ENCODE measurements at regions not wholly inside any gene's neighbourhood (a gene's known extent, or its start where the extent isn't known, plus 50 kb on each side); places are given as distances from the start of the nearest gene placed in this dataset.

DNA sequence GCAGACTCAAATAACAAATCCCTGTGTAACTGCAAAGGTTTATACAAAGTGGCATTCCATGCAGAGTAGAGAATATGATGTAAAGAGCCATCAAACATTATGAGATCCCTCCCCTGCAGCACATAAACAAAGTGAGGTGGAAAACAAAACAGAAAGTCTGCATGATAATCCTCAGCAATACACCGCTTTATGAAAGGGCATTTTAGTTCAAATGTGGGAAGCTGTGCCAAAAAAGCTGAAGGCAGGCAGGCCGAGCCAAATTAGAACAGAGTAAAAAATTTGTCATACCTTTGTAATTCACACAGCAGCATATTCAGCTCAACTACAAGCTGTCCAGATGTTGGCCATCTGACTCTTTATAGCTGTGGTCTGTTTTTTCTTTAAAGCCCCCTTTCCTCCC is 113.5 kb downstream of the LHX9 start:
- Histone ChIP-seq H3K9me3 (replicated peaks; ENCODE audit: control insufficient read depth, low read depth, low read length) (no peaks in the 10 kb centered on the region), H3K4me1 (ENCODE audit: control insufficient read depth, insufficient read depth, low read length) (no peaks in the 10 kb centered on the region), H3K4me3 (ENCODE audit: low read length) (no peak overlapping the region), H3K27ac (ENCODE audit: low read length) (no peak overlapping the region), H3K27me3 (ENCODE audit: control insufficient read depth, insufficient read depth, low read length) (no peaks in the 10 kb centered on the region), H3K36me3 (ENCODE audit: control insufficient read depth, insufficient read depth, low read length) (no peaks in the 10 kb centered on the region)
- peak; percentile 15 for DNase-seq
- WGBS (ENCODE audit: insufficient coverage), result 83% methylated on average over 1 of the region's 2 CpGs

DNA sequence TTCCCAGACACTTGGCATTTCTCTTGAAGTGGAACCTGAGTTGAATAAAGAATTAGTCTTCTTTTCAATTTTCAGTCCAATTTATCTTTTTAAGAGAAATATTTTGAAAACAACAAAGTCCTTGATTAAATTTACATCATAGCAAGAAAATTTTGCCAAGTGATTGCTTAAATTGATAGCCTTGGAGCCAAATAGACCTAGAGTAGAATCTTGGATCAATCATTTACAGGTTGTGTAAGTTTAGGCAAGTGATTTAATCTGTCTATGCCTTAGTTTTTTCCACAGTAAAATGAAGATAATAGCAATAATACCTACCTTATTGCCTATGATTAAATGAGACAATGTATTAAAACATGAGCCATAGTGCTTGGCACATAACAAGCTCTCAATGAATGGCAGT is 113.9 kb downstream of the LHX9 start:
- no peaks in the 10 kb centered on the region for H3K27me3 ChIP-seq (ENCODE audit: control insufficient read depth, insufficient read depth, low read length)
- no peaks in the 10 kb centered on the region for H3K4me1 ChIP-seq (ENCODE audit: control insufficient read depth, insufficient read depth, low read length)
- H3K9me3 ChIP-seq (replicated peaks; ENCODE audit: control insufficient read depth, low read depth, low read length), result no peaks in the 10 kb centered on the region
- H3K4me3 ChIP-seq (ENCODE audit: low read length), result no peak overlapping the region
- no peak overlapping the region for H3K27ac ChIP-seq (ENCODE audit: low read length)
- no peaks in the 10 kb centered on the region for H3K36me3 ChIP-seq (ENCODE audit: control insufficient read depth, insufficient read depth, low read length)
- DNase-seq, result no peak

DNA sequence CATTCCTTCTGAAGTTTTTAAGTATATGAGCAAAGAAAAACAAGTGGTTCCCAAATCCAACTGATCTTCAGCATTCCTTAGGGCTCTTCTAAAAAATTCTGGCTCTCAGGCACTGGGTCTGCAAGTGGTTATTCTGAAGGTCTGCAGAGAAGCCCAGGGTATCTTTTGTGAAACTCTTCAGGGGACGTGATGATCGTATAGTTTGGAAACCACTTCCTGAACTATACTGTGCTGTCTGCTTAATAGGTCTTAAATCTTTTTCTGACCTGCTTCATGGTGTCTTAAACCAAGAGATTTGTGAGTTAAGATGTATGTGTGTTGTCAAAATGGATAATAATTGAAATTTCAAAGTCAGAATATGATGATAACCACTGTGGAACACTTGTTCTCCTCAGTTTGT is 115.5 kb downstream of the LHX9 start:
- H3K27ac ChIP-seq (ENCODE audit: low read length), result no peak overlapping the region
- no peaks in the 10 kb centered on the region for H3K27me3 ChIP-seq (ENCODE audit: control insufficient read depth, insufficient read depth, low read length)
- no peak for DNase-seq
- H3K4me3 ChIP-seq (ENCODE audit: low read length), result no peak overlapping the region
- no peaks in the 10 kb centered on the region for H3K4me1 ChIP-seq (ENCODE audit: control insufficient read depth, insufficient read depth, low read length)
- no CpG with 5 or more reads among the region's 2 CpGs for WGBS (ENCODE audit: insufficient coverage)
- no peaks in the 10 kb centered on the region for H3K36me3 ChIP-seq (ENCODE audit: control insufficient read depth, insufficient read depth, low read length)
- no peaks in the 10 kb centered on the region for H3K9me3 ChIP-seq (replicated peaks; ENCODE audit: control insufficient read depth, low read depth, low read length)

DNA sequence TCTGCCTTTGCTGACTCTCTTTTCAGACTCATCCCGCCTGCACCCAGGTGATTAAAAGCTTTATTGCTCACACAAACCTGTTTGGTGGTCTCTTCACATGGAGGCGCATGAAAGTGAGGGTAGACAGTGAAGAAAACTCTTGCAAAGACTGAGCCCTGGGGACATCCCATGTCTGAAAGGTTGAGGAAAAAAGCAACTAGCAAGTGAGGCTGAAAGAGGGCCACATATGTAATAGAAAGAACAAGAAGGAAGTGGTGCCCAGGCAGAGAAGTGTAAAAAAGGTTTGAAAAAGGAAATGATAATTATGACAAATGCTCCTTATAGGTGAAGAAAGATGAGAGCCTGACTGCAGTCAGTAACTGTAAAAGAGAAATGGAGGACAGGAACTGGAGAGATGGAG is 115.9 kb upstream of the NEK7 start:
- WGBS (ENCODE audit: insufficient coverage), result 92% methylated on average over 1 of the region's 2 CpGs
- Histone ChIP-seq H3K9me3 (replicated peaks; ENCODE audit: control insufficient read depth, low read depth, low read length) (no peaks in the 10 kb centered on the region), H3K4me3 (ENCODE audit: low read length) (no peak overlapping the region), H3K27ac (ENCODE audit: low read length) (no peak overlapping the region), H3K4me1 (ENCODE audit: control insufficient read depth, insufficient read depth, low read length) (no peaks in the 10 kb centered on the region), H3K36me3 (ENCODE audit: control insufficient read depth, insufficient read depth, low read length) (no peaks in the 10 kb centered on the region), H3K27me3 (ENCODE audit: control insufficient read depth, insufficient read depth, low read length) (no peaks in the 10 kb centered on the region)
- no peak for DNase-seq

DNA sequence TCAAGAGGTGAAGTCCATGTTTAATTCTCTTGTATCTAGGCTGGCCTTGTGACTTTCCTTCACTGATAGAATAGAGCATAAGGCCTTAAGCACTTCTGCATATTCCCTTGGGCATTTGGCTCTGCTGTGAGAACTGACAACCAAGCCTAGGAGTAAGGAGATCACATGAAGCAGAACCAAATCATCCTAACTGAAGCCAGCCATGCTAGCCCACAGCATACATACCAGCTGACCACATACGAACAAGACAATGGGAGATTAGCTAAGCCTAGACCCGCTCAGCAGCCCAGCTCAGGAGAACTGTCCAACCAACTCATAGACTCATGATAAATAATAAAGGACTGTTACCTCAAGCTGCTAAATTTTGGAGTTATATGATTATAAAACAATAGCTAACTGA is 114.6 kb upstream of the NEK7 start:
- Histone ChIP-seq H3K4me1 (ENCODE audit: control insufficient read depth, insufficient read depth, low read length) (no peaks in the 10 kb centered on the region), H3K4me3 (ENCODE audit: low read length) (no peak overlapping the region), H3K9me3 (replicated peaks; ENCODE audit: control insufficient read depth, low read depth, low read length) (no peaks in the 10 kb centered on the region), H3K27me3 (ENCODE audit: control insufficient read depth, insufficient read depth, low read length) (no peaks in the 10 kb centered on the region), H3K36me3 (ENCODE audit: control insufficient read depth, insufficient read depth, low read length) (no peaks in the 10 kb centered on the region), H3K27ac (ENCODE audit: low read length) (no peak overlapping the region)
- no peak for DNase-seq
- no CpG with 5 or more reads among the region's 2 CpGs for WGBS (ENCODE audit: insufficient coverage)

DNA sequence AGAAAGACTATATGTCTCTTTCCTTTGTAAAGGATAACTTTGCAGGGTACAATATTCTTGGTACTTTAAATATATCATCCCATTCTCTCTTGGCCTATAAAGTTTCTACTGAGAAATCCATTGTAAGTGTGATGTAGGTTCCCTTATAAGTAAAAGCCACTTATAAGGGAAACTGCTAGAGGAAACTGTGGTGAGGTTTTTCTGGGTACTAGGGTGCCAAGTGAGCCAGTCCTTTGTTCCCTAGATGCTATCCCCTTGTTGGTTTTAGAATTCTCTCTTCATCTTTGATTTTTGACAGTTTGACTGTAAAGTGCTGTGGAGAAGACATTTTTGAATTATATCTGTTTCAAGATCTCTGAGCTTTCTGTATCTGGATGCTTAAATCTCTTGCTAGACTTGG is 108.9 kb upstream of the NEK7 start:
- no peak overlapping the region for H3K4me3 ChIP-seq (ENCODE audit: low read length)
- H3K36me3 ChIP-seq (ENCODE audit: control insufficient read depth, insufficient read depth, low read length), result no peaks in the 10 kb centered on the region
- no peaks in the 10 kb centered on the region for H3K4me1 ChIP-seq (ENCODE audit: control insufficient read depth, insufficient read depth, low read length)
- no peaks in the 10 kb centered on the region for H3K9me3 ChIP-seq (replicated peaks; ENCODE audit: control insufficient read depth, low read depth, low read length)
- H3K27me3 ChIP-seq (ENCODE audit: control insufficient read depth, insufficient read depth, low read length), result no peaks in the 10 kb centered on the region
- no peak overlapping the region for H3K27ac ChIP-seq (ENCODE audit: low read length)
- no peak for DNase-seq

DNA sequence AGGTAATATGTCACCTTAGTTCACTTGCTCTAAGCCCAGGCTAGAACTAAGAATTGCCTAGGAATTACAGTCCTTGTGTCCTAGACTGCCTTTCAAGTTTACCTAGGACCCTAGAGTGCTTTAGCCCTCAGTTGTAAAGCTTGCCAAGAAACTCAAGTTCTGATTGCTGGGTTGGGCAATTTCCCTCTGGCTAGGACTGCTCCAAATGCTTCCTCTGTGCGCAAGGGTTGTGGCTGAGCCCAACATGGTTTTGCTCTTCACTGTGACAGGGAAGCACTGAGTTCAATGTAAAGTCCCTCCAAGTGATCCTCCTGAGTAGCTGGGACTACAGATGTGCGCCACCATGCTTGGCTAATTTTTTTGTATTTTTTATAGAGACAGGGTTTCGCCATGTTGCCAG is 102.3 kb upstream of the NEK7 start:
- WGBS (ENCODE audit: insufficient coverage), result 93% methylated on average over 3 of the region's 3 CpGs
- Histone ChIP-seq H3K9me3 (replicated peaks; ENCODE audit: control insufficient read depth, low read depth, low read length) (no peaks in the 10 kb centered on the region), H3K27ac (ENCODE audit: low read length) (no peak overlapping the region), H3K4me3 (ENCODE audit: low read length) (no peak overlapping the region), H3K27me3 (ENCODE audit: control insufficient read depth, insufficient read depth, low read length) (no peaks in the 10 kb centered on the region), H3K4me1 (ENCODE audit: control insufficient read depth, insufficient read depth, low read length) (no peaks in the 10 kb centered on the region), H3K36me3 (ENCODE audit: control insufficient read depth, insufficient read depth, low read length) (no peaks in the 10 kb centered on the region)
- DNase-seq, result no peak

DNA sequence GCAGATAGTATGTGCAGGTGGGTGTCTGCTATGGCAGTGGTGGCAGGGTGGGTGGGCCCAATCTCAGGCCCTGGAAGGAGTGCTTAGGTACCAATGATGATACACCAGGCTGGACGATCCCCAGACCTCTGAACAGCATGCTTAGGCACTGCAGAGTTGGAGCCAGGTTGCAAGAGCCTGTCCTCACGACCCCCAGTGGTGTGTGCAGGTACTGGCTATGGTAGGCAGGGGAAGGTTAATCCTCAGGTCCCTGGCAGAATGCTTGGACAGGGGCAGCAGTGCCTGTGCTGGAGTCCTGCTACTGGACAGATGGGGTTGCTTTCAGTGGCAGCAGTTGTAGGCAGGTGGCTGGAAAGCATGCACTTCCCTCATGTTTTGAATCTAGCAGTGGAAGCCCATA is 100.5 kb upstream of the NEK7 start:
- H3K4me3 ChIP-seq (ENCODE audit: low read length), result no peak overlapping the region
- H3K36me3 ChIP-seq (ENCODE audit: control insufficient read depth, insufficient read depth, low read length), result no peaks in the 10 kb centered on the region
- no peak for DNase-seq
- 35% methylated on average over 2 of the region's 2 CpGs for WGBS (ENCODE audit: insufficient coverage)
- H3K9me3 ChIP-seq (replicated peaks; ENCODE audit: control insufficient read depth, low read depth, low read length), result no peaks in the 10 kb centered on the region
- H3K27me3 ChIP-seq (ENCODE audit: control insufficient read depth, insufficient read depth, low read length), result no peaks in the 10 kb centered on the region
- H3K27ac ChIP-seq (ENCODE audit: low read length), result no peak overlapping the region
- no peaks in the 10 kb centered on the region for H3K4me1 ChIP-seq (ENCODE audit: control insufficient read depth, insufficient read depth, low read length)

DNA sequence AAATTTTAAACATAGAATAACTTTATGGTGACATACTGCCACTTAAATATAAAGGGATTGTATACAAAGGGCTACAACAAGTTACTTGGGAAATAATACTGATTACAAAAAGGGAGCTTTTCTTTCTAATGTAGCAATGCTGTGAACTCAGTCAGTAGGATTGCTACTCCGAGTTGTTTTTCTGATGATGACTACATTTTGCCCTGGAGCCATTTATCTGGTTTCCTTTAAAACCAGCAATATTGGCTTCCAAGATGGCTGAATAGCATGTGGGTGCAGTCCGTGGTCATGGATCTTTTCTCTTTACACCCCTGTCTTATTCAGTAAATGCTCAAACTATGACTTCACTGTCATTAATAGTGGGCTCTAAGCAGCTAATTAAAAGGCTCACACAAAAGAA is 92.6 kb upstream of the NEK7 start:
- WGBS (ENCODE audit: insufficient coverage), result 100% methylated on average over 1 of the region's 2 CpGs
- Histone ChIP-seq H3K27me3 (ENCODE audit: control insufficient read depth, insufficient read depth, low read length) (no peaks in the 10 kb centered on the region), H3K36me3 (ENCODE audit: control insufficient read depth, insufficient read depth, low read length) (no peaks in the 10 kb centered on the region)

DNA sequence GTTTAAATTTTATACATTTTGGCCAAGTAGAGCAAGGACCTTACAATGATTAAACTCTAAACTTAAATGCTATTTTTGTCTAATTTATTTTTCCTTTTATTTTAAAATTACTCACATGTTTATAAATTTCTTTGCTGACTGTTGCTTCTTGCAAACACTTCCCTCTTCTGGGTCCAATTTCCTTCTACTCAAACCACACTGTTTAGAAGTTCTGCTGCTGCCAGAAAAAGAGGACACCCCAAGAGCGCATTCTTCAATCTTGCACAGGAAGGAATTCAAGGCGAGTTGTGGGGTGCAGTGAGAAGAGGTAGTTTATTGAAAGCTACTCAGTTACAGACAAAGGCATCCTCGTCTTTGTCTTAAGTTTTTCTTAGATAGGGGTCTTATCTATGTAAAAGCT is 88.5 kb upstream of the NEK7 start:
- H3K4me1 ChIP-seq (ENCODE audit: control insufficient read depth, insufficient read depth, low read length), result no peaks in the 10 kb centered on the region
- DNase-seq, result peak; percentile 25
- H3K27me3 ChIP-seq (ENCODE audit: control insufficient read depth, insufficient read depth, low read length), result no peaks in the 10 kb centered on the region
- no CpG with 5 or more reads among the region's 3 CpGs for WGBS (ENCODE audit: insufficient coverage)
- H3K36me3 ChIP-seq (ENCODE audit: control insufficient read depth, insufficient read depth, low read length), result no peaks in the 10 kb centered on the region
- no peak overlapping the region for H3K4me3 ChIP-seq (ENCODE audit: low read length)
- H3K27ac ChIP-seq (ENCODE audit: low read length), result no peak overlapping the region
- no peaks in the 10 kb centered on the region for H3K9me3 ChIP-seq (replicated peaks; ENCODE audit: control insufficient read depth, low read depth, low read length)

More for the DNA sequence above, 92.6 kb upstream of the NEK7 start:
- no peak for DNase-seq
- no peak overlapping the region for H3K27ac ChIP-seq (ENCODE audit: low read length)
- no peak overlapping the region for H3K4me3 ChIP-seq (ENCODE audit: low read length)
- H3K4me1 ChIP-seq (ENCODE audit: control insufficient read depth, insufficient read depth, low read length), result no peaks in the 10 kb centered on the region
- H3K9me3 ChIP-seq (replicated peaks; ENCODE audit: control insufficient read depth, low read depth, low read length), result no peaks in the 10 kb centered on the region

DNA sequence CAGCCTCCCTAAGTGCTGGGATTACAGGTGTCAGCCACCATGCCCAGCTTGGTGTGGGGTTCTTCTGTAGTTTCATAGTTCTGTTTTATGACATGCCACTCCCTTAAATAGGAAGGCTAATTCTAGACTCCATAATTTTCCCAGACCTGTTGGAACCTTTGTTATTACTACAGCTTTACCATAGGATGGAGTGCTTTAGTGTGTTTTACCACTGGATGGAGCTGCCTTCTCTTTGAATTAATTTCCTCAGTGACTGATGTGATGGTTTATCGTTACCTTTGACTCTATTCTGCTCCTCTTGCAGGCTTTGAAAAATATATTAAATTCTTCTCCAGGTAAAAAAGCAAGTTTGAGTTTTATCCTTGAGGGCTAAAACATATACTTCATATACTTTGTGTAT is 84.6 kb upstream of the NEK7 start:
- no peak for DNase-seq
- no peak overlapping the region for H3K27ac ChIP-seq (ENCODE audit: low read length)

More for the DNA sequence above, 84.6 kb upstream of the NEK7 start:
- Histone ChIP-seq H3K4me3 (ENCODE audit: low read length) (no peak overlapping the region), H3K27me3 (ENCODE audit: control insufficient read depth, insufficient read depth, low read length) (no peaks in the 10 kb centered on the region), H3K4me1 (ENCODE audit: control insufficient read depth, insufficient read depth, low read length) (no peaks in the 10 kb centered on the region), H3K9me3 (replicated peaks; ENCODE audit: control insufficient read depth, low read depth, low read length) (no peaks in the 10 kb centered on the region), H3K36me3 (ENCODE audit: control insufficient read depth, insufficient read depth, low read length) (no peaks in the 10 kb centered on the region)
- no CpG with 5 or more reads among the region's 1 CpG for WGBS (ENCODE audit: insufficient coverage)
